ENCODE measurements at regions not wholly inside any gene's neighbourhood (a gene's known extent, or its start where the extent isn't known, plus 50 kb on each side); places are given as distances from the start of the nearest gene placed in this dataset.

- Histone ChIP-seq H3K4me1 (ENCODE audit: control insufficient read depth in 1 of 2, insufficient read depth in 2 of 2, low read length in 2 of 2) (no peaks in the 10 kb centered on the region), H3K36me3 (ENCODE audit: control insufficient read depth in 1 of 2, insufficient read depth in 2 of 2, low read length in 2 of 2) (no peaks in the 10 kb centered on the region), H3K4me2 (ENCODE audit: low read length) (no peak overlapping the region), H3K9ac (ENCODE audit: low read length) (no peak overlapping the region), H4K20me1 (ENCODE audit: insufficient read depth) (no peaks in the 10 kb centered on the region), H3K27ac (ENCODE audit: low read depth, low read length) (no peak overlapping the region), H3K4me3 (replicated peaks in 1 of 2; ENCODE audit: low read depth in 1 of 2, low read length in 2 of 2) (no peak overlapping the region), H2AFZ (ENCODE audit: low read depth, low read length, poor library complexity, severe bottlenecking) (no peak overlapping the region), H3K9me3 (ENCODE audit: control insufficient read depth in 1 of 2, insufficient read depth in 1 of 2, low read depth in 1 of 2, low read length in 2 of 2) (peaks cover 20 to 56% of the 10 kb centered on the region in 2 experiments; a peak in 3 of 4 replicates), H3K27me3 (ENCODE audit: insufficient read depth, low read length) (no peaks in the 10 kb centered on the region), H3K9me2 (ENCODE audit: insufficient read depth) (no peaks in the 10 kb centered on the region), H3K79me2 (ENCODE audit: insufficient read depth, low read length) (no peaks in the 10 kb centered on the region)
- DNase-seq (ENCODE audit: low read depth, low spot score) (no peak), ATAC-seq (no peak)
- intact Hi-C loops (cut with micrococcal nuclease), result no loop called here
- ChIA-PET POLR2A (no interaction called here), CTCF (no interaction called here), RAD21 (ENCODE audit: low non-redundant PET in 1 of 2, low total read pairs in 2 of 2, uncharacterized antibody in 2 of 2, unreplicated experiment in 2 of 2) (no interaction called here)
- BruUV-seq (replicated peaks), result no TSS peak
- TF ChIP-seq ZNF274 (IDR thresholded peaks at IDR 0.05; ENCODE audit: low read depth, low read length), result no peak
- TF ChIP-seq RAD21 (IDR thresholded peaks at IDR 0.05; ENCODE audit: low read depth), result no peak
- TF ChIP-seq POLR2AphosphoS5 (IDR thresholded peaks at IDR 0.05; ENCODE audit: low read depth, low read length), result no peak
- no peak for TF ChIP-seq TCF7L2 (IDR thresholded peaks at IDR 0.05; ENCODE audit: borderline replicate concordance, extremely low read depth, insufficient read depth, insufficient read length)
- TF ChIP-seq ATF3 (IDR thresholded peaks at IDR 0.05), result no peak
- no peak for TF ChIP-seq JUND (IDR thresholded peaks at IDR 0.05)
- TF ChIP-seq POLR2A (IDR thresholded peaks at IDR 0.05; ENCODE audit: borderline replicate concordance, extremely low read depth, insufficient read depth, insufficient read length), result no peak
- no peak for TF ChIP-seq EZH2 (IDR thresholded peaks at IDR 0.05)
- no peak for TF ChIP-seq EZH2phosphoT487 (IDR thresholded peaks at IDR 0.05; ENCODE audit: borderline replicate concordance)
- no peak for TF ChIP-seq YY1 (IDR thresholded peaks at IDR 0.05; ENCODE audit: extremely low read depth, insufficient replicate concordance, low read depth, low read length)
- no peak for TF ChIP-seq EGR1 (IDR thresholded peaks at IDR 0.05; ENCODE audit: low read depth)
- TF ChIP-seq SIN3A (IDR thresholded peaks at IDR 0.05; ENCODE audit: low read depth), result no peak
- TF ChIP-seq REST (IDR thresholded peaks at IDR 0.05; ENCODE audit: low read depth), result no peak
- no peak for TF ChIP-seq CBX3 (IDR thresholded peaks at IDR 0.05; ENCODE audit: low read depth)
These were observed 363.0 kb upstream of the TOM1L1 start for GRCh38 chr17:54537656-54538055.
